CD4-positive, alpha-beta T cell (primary cell): ENCODE measurements at regions not wholly inside any gene's neighbourhood (a gene's known extent, or its start where the extent isn't known, plus 50 kb on each side); places are given as distances from the start of the nearest gene placed in this dataset.

Experiments
- ATAC-seq: fragments of 200-7000 bp; cut with Tn5 transposase; one replicate; pipeline ENCODE4 v1.10.0; 2022; ENCODE audit warnings: mild to moderate bottlenecking; ENCODE audit not compliant: poor library complexity
- CTCF ChIA-PET: fragments of 350-600 bp; sonication (Branson Sonifier 250); formaldehyde crosslinking; loops from one replicate; lab custom pipeline; 2021; ENCODE audit warnings: antibody characterized with exemption, inconsistent platforms; lab: Charles Lee
- POLR2A ChIA-PET: fragments of 350-600 bp; sonication (Branson Sonifier 250); formaldehyde crosslinking; loops from one replicate; lab custom pipeline; 2021; ENCODE audit warnings: antibody characterized with exemption, inconsistent platforms; lab: Charles Lee
- DNase-seq, 14 experiments: peaks; one replicate each; pipeline ENCODE4 v3.0.0-alpha.2; 2013 to 2020; ENCODE audit warnings: mixed read lengths in 2 of 14
- H3K27ac ChIP-seq, 2 donors: one replicate each; pipeline versions ENCODE4 v1.5.1 to v1.7.0; 2013; ENCODE audit warnings: low read length in 2 of 2, low read depth in 1 of 2, mild to moderate bottlenecking in 1 of 2
- H3K27me3 ChIP-seq, 2 experiments: 1 replicate in 1 of 2; 2 replicates in 1 of 2; pipeline versions ENCODE4 v1.6.1 to v1.7.0; 2013; ENCODE audit warnings: low read length in 2 of 2, control low read depth in 1 of 2, mild to moderate bottlenecking in 1 of 2, moderate library complexity in 1 of 2; ENCODE audit not compliant: insufficient read depth in 2 of 2, control insufficient read depth in 1 of 2
- H3K36me3 ChIP-seq: one replicate; pipeline ENCODE4 v1.6.1; 2013; ENCODE audit warnings: low read length, control low read depth; ENCODE audit not compliant: insufficient read depth
- H3K4me1 ChIP-seq: one replicate; pipeline ENCODE4 v1.6.1; 2013; ENCODE audit warnings: low read length, control low read depth; ENCODE audit not compliant: insufficient read depth
- H3K4me3 ChIP-seq: one replicate; pipeline ENCODE4 v1.5.1; 2013; ENCODE audit warnings: mild to moderate bottlenecking, low read length, moderate library complexity
- H3K9me3 ChIP-seq, 2 experiments: 1 replicate in 1 of 2; 2 replicates in 1 of 2; pipeline versions ENCODE4 v1.6.1 to v1.7.0; 2013; ENCODE audit warnings: low read length in 2 of 2, mild to moderate bottlenecking in 2 of 2, control low read depth in 1 of 2, moderate library complexity in 1 of 2; ENCODE audit not compliant: control insufficient read depth in 1 of 2, insufficient read depth in 1 of 2
- H3K27ac Mint-ChIP-seq: one replicate; pipeline ENCODE4 v1.8.0; 2020; ENCODE audit warnings: mixed read lengths
- H3K27me3 Mint-ChIP-seq: one replicate; pipeline ENCODE4 v1.8.0; 2021; ENCODE audit warnings: mixed read lengths
- H3K36me3 Mint-ChIP-seq: one replicate; pipeline ENCODE4 v1.8.0; 2021; ENCODE audit warnings: low read depth, mixed read lengths
- H3K4me1 Mint-ChIP-seq: one replicate; pipeline ENCODE4 v1.8.0; 2021; ENCODE audit warnings: low read depth, mixed read lengths
- H3K4me3 Mint-ChIP-seq: one replicate; pipeline ENCODE4 v1.8.0; 2020; ENCODE audit warnings: mild to moderate bottlenecking, mixed read lengths
- H3K9me3 Mint-ChIP-seq: one replicate; pipeline ENCODE4 v1.8.0; 2020; ENCODE audit warnings: mixed read lengths
- intact Hi-C, 2 experiments: fragments of 100-400 bp; cut with DNase I in 1 of 2; cut with micrococcal nuclease in 1 of 2; formaldehyde crosslinking; loops; one replicate each; pipeline versions ENCODE4 v1.15.1 to v1.9.0; 2023 to 2025; cut with DNase I, micrococcal nuclease
- TF ChIP-seq, protein P1 (sequence below): fragments of 200-600 bp; IDR thresholded peaks from one replicate; pipeline ENCODE4 v1.8.0; 2022; ENCODE audit warnings: antibody characterized with exemption, mild to moderate bottlenecking

DNA sequence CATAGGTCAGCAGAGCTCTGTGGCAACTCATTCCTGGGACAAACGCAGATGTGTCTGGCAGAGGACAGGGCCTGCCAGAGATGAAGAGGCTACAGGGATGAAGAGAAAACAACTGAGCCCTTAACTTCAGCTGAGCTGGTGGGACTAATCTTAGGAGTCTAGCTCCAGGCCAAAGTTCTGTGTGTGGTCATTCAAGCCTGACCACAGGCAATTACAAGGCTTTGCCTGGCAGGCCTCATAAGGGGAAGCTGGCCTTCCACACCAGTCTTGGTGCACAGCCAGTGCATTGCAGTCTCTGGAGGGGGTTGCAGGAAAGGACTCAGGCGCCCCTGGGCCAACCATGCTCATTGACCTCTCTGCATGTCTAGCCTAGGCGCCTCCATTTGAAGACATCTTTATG, 127.6 kb upstream of the DAAM1 start:
- Mint-ChIP-seq H3K36me3 (no peaks in the 10 kb centered on the region), H3K4me3 (no peak overlapping the region), H3K27ac (no peak overlapping the region), H3K27me3 (peaks cover 15% of the 10 kb centered on the region), H3K9me3 (peaks cover 8% of the 10 kb centered on the region), H3K4me1 (no peaks in the 10 kb centered on the region)
- no peak for ATAC-seq
- DNase-seq, result no peak
- peaks cover 0 to 5% of the 10 kb centered on the region in 2 experiments for H3K9me3 ChIP-seq
- ChIA-PET POLR2A (no interaction called here), CTCF (interaction anchor here (1.1 kb wide), 1 partner anchor 159 kb away, joined by 3 read pairs; no protein-coding TSS in a partner anchor)
- no peak overlapping the region for H3K27ac ChIP-seq
- H3K4me3 ChIP-seq, result no peak overlapping the region
- intact Hi-C loops, result no loop called here
- TF ChIP-seq, protein P1, sequence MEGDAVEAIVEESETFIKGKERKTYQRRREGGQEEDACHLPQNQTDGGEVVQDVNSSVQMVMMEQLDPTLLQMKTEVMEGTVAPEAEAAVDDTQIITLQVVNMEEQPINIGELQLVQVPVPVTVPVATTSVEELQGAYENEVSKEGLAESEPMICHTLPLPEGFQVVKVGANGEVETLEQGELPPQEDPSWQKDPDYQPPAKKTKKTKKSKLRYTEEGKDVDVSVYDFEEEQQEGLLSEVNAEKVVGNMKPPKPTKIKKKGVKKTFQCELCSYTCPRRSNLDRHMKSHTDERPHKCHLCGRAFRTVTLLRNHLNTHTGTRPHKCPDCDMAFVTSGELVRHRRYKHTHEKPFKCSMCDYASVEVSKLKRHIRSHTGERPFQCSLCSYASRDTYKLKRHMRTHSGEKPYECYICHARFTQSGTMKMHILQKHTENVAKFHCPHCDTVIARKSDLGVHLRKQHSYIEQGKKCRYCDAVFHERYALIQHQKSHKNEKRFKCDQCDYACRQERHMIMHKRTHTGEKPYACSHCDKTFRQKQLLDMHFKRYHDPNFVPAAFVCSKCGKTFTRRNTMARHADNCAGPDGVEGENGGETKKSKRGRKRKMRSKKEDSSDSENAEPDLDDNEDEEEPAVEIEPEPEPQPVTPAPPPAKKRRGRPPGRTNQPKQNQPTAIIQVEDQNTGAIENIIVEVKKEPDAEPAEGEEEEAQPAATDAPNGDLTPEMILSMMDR, result no peak
- no peaks in the 10 kb centered on the region for H3K4me1 ChIP-seq
- no peaks in the 10 kb centered on the region for H3K27me3 ChIP-seq
- H3K36me3 ChIP-seq, result no peaks in the 10 kb centered on the region

GRCh38 chr14:59061292-59061691, 127.2 kb upstream of the DAAM1 start:
- no peaks in the 10 kb centered on the region for H3K27me3 ChIP-seq
- no peak overlapping the region for H3K27ac ChIP-seq
- CTCF ChIA-PET, result no interaction called here
- TF ChIP-seq, protein P1, result no peak
- POLR2A ChIA-PET, result no interaction called here
- H3K9me3 ChIP-seq, result peaks cover 0 to 5% of the 10 kb centered on the region in 2 experiments
- intact Hi-C loops, result no loop called here
- no peak overlapping the region for H3K4me3 Mint-ChIP-seq
- H3K27me3 Mint-ChIP-seq, result peaks cover 15% of the 10 kb centered on the region
- no peak overlapping the region for H3K27ac Mint-ChIP-seq
- H3K4me1 Mint-ChIP-seq, result no peaks in the 10 kb centered on the region
- H3K4me3 ChIP-seq, result no peak overlapping the region
- no peaks in the 10 kb centered on the region for H3K36me3 ChIP-seq
- H3K9me3 Mint-ChIP-seq, result peaks cover 8% of the 10 kb centered on the region
- no peak for DNase-seq
- H3K36me3 Mint-ChIP-seq, result no peaks in the 10 kb centered on the region
- ATAC-seq, result no peak
- H3K4me1 ChIP-seq, result no peaks in the 10 kb centered on the region

GRCh38 chr14:59063259-59063658, 125.2 kb upstream of the DAAM1 start:
- no peaks in the 10 kb centered on the region for H3K36me3 ChIP-seq
- DNase-seq (no peak), ATAC-seq (no peak)
- peaks cover 15% of the 10 kb centered on the region for H3K27me3 Mint-ChIP-seq
- H3K27ac Mint-ChIP-seq, result no peak overlapping the region
- no peaks in the 10 kb centered on the region for H3K27me3 ChIP-seq
- peaks cover 0 to 5% of the 10 kb centered on the region in 2 experiments for H3K9me3 ChIP-seq
- H3K36me3 Mint-ChIP-seq, result no peaks in the 10 kb centered on the region
- H3K4me1 Mint-ChIP-seq, result no peaks in the 10 kb centered on the region
- POLR2A ChIA-PET, result no interaction called here
- CTCF ChIA-PET, result no interaction called here
- no peak overlapping the region for H3K4me3 ChIP-seq
- peaks cover 8% of the 10 kb centered on the region for H3K9me3 Mint-ChIP-seq
- no peak overlapping the region for H3K27ac ChIP-seq
- H3K4me1 ChIP-seq, result no peaks in the 10 kb centered on the region
- intact Hi-C loops, result no loop called here
- TF ChIP-seq, protein P1, result no peak
- H3K4me3 Mint-ChIP-seq, result no peak overlapping the region
